HCT116 (cell line): ENCODE measurements at regions not wholly inside any gene's neighbourhood (a gene's known extent, or its start where the extent isn't known, plus 50 kb on each side); places are given as distances from the start of the nearest gene placed in this dataset.
"Not testable (repeated sequence)": the region's sequence is repeated elsewhere in the genome, so short reads cannot be mapped to it uniquely, and the experiment has no call there.

Experiments
- CEBPB ChIP-seq: IDR thresholded peaks from 2 replicates; pipeline ENCODE4 v1.6.1; 2012; ENCODE audit warnings: low read depth
- EGR1 ChIP-seq: IDR thresholded peaks from 2 replicates; pipeline ENCODE4 v1.6.1; 2012; ENCODE audit warnings: low read depth
- EZH2 ChIP-seq: fragments of 200-600 bp; sonication (generic); IDR thresholded peaks from 2 replicates; pipeline ENCODE4 v1.6.1; 2017; ENCODE audit warnings: antibody characterized with exemption, mixed run types
- JUND ChIP-seq: IDR thresholded peaks from 2 replicates; pipeline ENCODE4 v1.6.1; 2012
- POLR2A ChIP-seq: IDR thresholded peaks from 2 replicates; pipeline ENCODE4 v1.7.0; 2011; ENCODE audit warnings: borderline replicate concordance; ENCODE audit not compliant: insufficient read depth, insufficient read length; ENCODE audit errors: extremely low read depth
- POLR2AphosphoS5 ChIP-seq: IDR thresholded peaks from 2 replicates; pipeline ENCODE4 v1.6.1; 2011; ENCODE audit warnings: mild to moderate bottlenecking, low read depth, low read length, moderate library complexity
- SP1 ChIP-seq: IDR thresholded peaks from 2 replicates; pipeline ENCODE4 v1.6.1; 2012; ENCODE audit warnings: low read depth
- SRF ChIP-seq: IDR thresholded peaks from 2 replicates; pipeline ENCODE4 v1.6.1; 2012; ENCODE audit warnings: low read depth
- ZNF274 ChIP-seq: fragments of 200-500 bp; sonication (Bioruptor generic); IDR thresholded peaks from 2 replicates; pipeline ENCODE4 v1.6.1; 2014; ENCODE audit warnings: mild to moderate bottlenecking, low read depth, low read length, inconsistent platforms
- TF ChIP-seq, protein P1 (sequence below): IDR thresholded peaks from 2 replicates; pipeline ENCODE4 v1.6.1; 2012; ENCODE audit warnings: low read depth
- TF ChIP-seq, protein P2 (sequence below), 3 experiments: fragments of 200-600 bp in 1 of 3; sonication (generic) in 1 of 3; IDR thresholded peaks in 2 of 3; conservative IDR thresholded peaks in 1 of 3; 2 replicates each; pipeline ENCODE4 v1.5.1; 2012 to 2017; ENCODE audit warnings: low read depth in 2 of 3, low read length in 2 of 3, antibody characterized with exemption in 1 of 3, borderline replicate concordance in 1 of 3, control low read depth in 1 of 3, mild to moderate bottlenecking in 1 of 3, mixed read lengths in 1 of 3, mixed run types in 1 of 3, moderate library complexity in 1 of 3; ENCODE audit not compliant: insufficient read depth in 1 of 3
- TF ChIP-seq, protein P3 (sequence below): IDR thresholded peaks from 2 replicates; pipeline ENCODE4 v1.6.1; 2011; ENCODE audit warnings: mild to moderate bottlenecking, low read length, moderate library complexity; ENCODE audit not compliant: insufficient replicate concordance; ENCODE audit errors: extremely low read depth

DNA sequence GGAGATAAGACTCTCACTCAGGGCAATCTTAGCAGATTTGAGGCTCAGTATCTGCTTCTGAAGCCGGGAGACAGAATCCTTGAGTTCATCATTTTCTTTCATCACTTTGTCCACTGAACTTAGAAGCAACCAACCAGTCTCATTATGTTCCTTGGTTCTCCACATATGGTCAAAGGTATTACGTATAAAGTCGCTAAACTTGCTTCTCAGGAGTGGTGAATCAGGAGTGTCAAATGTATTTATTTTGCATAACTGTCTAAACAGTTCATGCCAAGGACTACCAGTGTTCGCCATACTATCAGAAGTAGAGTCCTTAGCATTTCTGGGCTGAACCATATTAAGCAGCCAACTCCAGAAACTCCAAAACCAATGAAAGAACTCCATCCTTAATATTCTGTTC is 163.0 kb upstream of the ZNF184 start:
- TF ChIP-seq POLR2A, SP1, ZNF274, CEBPB, POLR2AphosphoS5, SRF, EZH2, EGR1, JUND: not testable (repeated sequence)
- TF ChIP-seq, protein P1, sequence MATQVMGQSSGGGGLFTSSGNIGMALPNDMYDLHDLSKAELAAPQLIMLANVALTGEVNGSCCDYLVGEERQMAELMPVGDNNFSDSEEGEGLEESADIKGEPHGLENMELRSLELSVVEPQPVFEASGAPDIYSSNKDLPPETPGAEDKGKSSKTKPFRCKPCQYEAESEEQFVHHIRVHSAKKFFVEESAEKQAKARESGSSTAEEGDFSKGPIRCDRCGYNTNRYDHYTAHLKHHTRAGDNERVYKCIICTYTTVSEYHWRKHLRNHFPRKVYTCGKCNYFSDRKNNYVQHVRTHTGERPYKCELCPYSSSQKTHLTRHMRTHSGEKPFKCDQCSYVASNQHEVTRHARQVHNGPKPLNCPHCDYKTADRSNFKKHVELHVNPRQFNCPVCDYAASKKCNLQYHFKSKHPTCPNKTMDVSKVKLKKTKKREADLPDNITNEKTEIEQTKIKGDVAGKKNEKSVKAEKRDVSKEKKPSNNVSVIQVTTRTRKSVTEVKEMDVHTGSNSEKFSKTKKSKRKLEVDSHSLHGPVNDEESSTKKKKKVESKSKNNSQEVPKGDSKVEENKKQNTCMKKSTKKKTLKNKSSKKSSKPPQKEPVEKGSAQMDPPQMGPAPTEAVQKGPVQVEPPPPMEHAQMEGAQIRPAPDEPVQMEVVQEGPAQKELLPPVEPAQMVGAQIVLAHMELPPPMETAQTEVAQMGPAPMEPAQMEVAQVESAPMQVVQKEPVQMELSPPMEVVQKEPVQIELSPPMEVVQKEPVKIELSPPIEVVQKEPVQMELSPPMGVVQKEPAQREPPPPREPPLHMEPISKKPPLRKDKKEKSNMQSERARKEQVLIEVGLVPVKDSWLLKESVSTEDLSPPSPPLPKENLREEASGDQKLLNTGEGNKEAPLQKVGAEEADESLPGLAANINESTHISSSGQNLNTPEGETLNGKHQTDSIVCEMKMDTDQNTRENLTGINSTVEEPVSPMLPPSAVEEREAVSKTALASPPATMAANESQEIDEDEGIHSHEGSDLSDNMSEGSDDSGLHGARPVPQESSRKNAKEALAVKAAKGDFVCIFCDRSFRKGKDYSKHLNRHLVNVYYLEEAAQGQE = not testable (repeated sequence)
- TF ChIP-seq, protein P2, sequence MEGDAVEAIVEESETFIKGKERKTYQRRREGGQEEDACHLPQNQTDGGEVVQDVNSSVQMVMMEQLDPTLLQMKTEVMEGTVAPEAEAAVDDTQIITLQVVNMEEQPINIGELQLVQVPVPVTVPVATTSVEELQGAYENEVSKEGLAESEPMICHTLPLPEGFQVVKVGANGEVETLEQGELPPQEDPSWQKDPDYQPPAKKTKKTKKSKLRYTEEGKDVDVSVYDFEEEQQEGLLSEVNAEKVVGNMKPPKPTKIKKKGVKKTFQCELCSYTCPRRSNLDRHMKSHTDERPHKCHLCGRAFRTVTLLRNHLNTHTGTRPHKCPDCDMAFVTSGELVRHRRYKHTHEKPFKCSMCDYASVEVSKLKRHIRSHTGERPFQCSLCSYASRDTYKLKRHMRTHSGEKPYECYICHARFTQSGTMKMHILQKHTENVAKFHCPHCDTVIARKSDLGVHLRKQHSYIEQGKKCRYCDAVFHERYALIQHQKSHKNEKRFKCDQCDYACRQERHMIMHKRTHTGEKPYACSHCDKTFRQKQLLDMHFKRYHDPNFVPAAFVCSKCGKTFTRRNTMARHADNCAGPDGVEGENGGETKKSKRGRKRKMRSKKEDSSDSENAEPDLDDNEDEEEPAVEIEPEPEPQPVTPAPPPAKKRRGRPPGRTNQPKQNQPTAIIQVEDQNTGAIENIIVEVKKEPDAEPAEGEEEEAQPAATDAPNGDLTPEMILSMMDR (IDR thresholded peaks at IDR 0.05 in 2 of 3, conservative IDR thresholded peaks at IDR 0.05 in 1 of 3; ENCODE audit: borderline replicate concordance in 1 of 3, insufficient read depth in 1 of 3, low read depth in 2 of 3, low read length in 2 of 3) = not testable (repeated sequence)
- TF ChIP-seq, protein P3, sequence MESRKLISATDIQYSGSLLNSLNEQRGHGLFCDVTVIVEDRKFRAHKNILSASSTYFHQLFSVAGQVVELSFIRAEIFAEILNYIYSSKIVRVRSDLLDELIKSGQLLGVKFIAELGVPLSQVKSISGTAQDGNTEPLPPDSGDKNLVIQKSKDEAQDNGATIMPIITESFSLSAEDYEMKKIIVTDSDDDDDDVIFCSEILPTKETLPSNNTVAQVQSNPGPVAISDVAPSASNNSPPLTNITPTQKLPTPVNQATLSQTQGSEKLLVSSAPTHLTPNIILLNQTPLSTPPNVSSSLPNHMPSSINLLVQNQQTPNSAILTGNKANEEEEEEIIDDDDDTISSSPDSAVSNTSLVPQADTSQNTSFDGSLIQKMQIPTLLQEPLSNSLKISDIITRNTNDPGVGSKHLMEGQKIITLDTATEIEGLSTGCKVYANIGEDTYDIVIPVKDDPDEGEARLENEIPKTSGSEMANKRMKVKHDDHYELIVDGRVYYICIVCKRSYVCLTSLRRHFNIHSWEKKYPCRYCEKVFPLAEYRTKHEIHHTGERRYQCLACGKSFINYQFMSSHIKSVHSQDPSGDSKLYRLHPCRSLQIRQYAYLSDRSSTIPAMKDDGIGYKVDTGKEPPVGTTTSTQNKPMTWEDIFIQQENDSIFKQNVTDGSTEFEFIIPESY = not testable (repeated sequence)
